Right lobe of liver (tissue), 4 donors: ENCODE measurements at regions not wholly inside any gene's neighbourhood (a gene's known extent, or its start where the extent isn't known, plus 50 kb on each side); places are given as distances from the start of the nearest gene placed in this dataset.

ENCODE experiments used
- POLR2A ChIP-seq: fragments of 450-650 bp; IDR thresholded peaks from one replicate; pipeline ENCODE4 v1.6.1; 2017; ENCODE audit warnings: antibody characterized with exemption, mild to moderate bottlenecking
- TF ChIP-seq, protein P1 (sequence below), 4 donors: fragments of 200-600 bp in 3 of 4; fragments of 450-650 bp in 1 of 4; IDR thresholded peaks; one replicate each; pipeline versions ENCODE4 v1.5.1 to v1.8.0; 2016 to 2022; ENCODE audit warnings: antibody characterized with exemption in 4 of 4, mild to moderate bottlenecking in 2 of 4
- donor health status: DM: no; HTN: no; CAD: no.
- donor health status: DM: no; HTN: no; CAD: no.
- donor health status: DM: no; HTN: yes; CAD: no.

DNA sequence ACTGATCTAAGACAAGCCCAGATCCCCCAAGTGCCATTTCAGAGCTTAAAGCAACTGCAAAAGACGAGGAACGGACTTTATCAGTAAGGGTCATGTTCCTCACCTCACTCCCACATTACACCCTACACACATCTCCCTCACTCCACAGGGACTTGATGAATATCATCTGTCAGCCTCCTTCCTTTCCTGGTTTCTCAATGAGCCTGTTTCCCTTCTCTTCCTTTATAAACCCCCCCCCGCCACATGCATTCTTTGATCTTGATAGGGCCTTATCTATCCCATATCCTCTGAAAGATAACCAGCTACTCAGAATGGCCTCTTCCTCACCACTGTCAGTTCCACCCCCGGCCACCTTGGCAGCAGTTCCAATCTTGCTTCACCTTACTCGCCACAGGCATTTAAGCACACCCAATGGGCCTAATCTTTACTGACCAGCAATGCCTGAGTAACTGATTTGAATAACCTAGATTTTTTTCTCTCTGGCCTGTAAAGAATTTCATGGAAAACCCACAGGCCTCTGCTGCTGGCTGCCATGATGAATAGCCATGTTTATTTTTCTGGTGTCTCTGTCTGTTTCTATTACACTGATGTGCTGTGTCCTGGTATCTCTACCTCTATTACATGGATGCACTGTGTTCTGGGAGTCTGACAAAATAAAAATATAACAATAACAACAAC is 138.7 kb downstream of the PHLDA1 start:
- TF ChIP-seq, protein P1, sequence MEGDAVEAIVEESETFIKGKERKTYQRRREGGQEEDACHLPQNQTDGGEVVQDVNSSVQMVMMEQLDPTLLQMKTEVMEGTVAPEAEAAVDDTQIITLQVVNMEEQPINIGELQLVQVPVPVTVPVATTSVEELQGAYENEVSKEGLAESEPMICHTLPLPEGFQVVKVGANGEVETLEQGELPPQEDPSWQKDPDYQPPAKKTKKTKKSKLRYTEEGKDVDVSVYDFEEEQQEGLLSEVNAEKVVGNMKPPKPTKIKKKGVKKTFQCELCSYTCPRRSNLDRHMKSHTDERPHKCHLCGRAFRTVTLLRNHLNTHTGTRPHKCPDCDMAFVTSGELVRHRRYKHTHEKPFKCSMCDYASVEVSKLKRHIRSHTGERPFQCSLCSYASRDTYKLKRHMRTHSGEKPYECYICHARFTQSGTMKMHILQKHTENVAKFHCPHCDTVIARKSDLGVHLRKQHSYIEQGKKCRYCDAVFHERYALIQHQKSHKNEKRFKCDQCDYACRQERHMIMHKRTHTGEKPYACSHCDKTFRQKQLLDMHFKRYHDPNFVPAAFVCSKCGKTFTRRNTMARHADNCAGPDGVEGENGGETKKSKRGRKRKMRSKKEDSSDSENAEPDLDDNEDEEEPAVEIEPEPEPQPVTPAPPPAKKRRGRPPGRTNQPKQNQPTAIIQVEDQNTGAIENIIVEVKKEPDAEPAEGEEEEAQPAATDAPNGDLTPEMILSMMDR (IDR thresholded peaks at IDR 0.05): no peak
- no peak for TF ChIP-seq POLR2A
